HK-2 (cell line): ENCODE measurements at regions not wholly inside any gene's neighbourhood (a gene's known extent, or its start where the extent isn't known, plus 50 kb on each side); places are given as distances from the start of the nearest gene placed in this dataset.
A peak's percentile ranks its signal among the peaks of the same experiment; 100 is the strongest.

Source experiments
- DNase-seq: peaks from one replicate; pipeline ENCODE4 v3.0.0-alpha.2; 2018; ENCODE audit not compliant: unreplicated experiment

DNA sequence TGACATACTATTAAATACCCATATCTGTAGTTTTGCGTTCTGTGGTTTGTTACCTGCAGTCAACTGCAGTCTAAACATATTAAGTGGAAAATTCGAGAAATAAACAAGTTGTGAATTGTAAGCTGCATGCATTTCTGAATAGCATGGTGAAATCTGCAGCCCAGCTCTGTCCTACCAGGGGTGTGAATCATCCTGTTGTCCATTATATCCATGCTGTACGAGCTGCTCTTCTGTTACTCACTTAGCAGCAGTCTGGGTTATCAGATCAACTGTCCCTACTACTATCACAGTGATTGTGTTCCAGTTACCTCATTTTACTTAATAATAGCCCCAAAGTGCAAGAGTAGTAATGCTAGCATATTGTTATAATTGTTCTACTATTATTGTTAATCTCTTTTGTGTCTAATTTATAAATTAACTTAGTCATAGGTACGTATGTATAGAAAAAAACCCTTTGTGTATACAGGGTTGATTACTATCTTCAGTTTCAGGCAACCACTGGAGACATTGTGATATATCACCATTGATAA lies 173.7 kb upstream of the FAT4 start:
- no peak for DNase-seq

DNA sequence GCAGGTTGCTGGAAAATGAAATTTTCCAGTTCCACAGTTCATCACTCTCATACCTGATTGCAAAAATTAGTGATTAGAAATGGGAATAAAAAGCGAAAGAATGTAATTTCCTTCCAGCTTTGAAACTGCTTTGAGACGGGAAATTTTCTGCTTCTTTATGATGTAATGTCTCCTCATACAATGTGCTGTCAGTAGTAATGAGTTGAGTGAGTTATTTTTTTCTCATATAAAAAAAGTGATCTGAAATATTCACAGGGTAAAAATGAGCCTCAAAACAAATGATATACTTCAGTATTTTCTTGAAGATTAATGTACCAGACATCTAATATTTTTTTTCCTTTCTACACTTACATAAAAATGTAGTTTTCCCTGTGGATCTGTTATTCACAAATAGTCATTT lies 179.1 kb upstream of the FAT4 start:
- DNase-seq = no peak

DNA sequence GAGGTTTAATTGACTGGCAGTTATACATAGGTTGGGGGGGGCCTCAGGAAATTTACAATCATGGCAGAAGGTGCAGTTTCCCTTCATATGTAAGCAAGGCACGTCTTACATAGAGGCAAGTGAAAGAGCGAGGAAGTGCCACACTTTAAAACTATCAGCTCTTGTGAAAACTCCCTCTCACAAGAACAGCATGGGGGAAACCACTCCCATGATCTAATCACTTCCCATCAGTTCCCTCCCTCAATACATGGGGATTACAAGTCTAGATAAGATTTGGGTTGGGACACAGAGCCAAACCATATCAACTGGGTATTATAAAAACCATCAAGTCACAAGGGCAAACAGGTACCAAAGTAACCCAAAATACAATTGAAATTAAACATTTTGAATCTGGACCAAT lies 182.0 kb upstream of the FAT4 start:
- no peak for DNase-seq

DNA sequence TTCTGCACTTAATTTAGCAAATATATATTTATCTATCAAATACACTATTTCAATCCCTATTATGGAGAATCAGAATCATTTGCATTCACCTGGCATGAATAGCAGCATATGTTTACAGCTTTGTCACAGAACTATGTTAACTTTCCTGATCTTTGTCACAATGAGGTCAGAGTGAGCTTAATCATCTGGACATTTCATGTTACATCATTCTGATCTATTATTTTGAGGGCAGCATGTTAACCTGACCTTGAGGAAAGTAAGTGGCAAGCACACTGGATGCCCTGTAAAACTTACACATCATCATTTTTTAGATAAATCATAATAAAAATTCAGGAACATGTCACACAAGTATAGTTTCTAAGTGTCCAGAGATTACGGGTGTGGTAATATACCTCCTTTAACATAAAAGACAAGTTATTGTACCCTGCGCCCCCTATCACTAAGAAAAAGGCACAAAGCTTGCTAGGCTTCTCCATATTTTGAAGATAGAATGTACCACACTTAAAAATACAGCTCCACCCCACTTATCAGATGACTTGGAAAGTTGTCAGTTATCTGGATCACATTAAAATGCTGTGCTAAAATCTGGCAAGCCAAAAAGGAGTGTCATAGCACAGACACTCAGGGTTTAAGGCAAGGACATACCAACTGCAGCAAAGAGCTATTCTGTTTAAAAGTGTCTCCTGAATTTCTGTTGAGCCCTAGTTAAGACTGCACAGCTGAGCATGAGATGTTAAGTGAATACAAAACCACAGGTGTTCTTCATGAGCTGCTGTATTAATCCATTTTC lies 182.7 kb upstream of the FAT4 start:
- no peak for DNase-seq

DNA sequence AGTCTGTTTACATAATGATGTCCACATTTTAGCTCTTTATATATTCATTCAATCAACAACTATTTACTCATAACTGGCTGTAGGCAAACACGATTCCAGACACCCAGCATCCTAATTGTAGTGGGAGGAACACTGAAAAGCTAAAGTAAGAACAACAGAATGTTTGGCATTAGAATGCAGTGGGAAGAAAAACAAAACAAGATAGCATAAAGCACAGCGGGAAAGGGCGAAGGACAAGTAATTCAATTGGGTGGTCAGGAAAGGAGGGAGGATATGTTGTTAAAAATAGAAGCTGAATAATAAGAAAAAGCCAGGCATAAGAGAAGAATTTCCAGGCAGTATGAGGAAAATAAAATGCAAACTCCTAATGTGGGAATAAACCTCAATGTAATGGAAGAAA lies 189.5 kb upstream of the FAT4 start:
- DNase-seq = no peak

DNA sequence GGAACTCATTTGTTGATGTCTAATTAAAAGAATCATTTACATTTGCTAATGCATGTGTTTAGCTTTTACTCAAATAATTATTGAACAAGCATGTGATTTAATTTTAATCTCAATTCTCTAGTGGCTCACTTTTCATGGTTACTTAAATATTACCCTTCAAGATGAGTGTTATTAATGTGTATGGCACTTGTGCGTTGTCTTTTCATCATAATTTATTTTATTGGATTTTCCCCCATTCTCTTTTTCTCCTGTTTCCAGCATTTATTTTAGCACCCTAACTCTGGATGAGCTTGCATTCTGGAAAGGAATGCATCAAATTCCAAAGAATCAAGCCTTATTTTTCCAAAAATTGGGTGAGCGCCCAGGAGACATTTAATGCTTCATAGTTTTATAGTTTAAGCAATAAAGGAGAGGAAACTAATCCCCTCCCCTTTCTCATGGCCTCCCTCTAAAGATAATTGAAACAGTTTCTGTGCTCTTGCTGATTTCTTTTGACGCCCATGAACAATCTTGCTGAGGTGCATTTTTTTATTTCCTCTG lies 191.1 kb upstream of the FAT4 start:
- DNase-seq = no peak

DNA sequence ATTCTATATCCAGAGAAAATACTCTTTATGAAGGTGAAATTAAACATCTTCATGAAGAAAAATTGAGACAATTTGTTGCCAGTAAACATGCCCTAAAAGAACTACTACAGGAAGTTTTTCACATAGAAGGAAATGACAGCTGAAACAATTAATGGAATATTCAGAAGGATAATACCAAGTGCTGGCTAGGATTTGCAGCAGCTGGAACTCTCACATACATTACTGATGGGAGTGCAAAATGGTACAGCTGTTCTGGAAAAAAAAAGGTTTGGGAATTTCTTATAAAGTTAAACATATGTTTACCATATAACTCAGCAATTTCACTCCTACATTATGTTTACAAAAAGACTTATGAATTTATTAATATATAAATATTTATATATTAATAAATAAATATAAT lies 193.2 kb upstream of the FAT4 start:
- no peak for DNase-seq

DNA sequence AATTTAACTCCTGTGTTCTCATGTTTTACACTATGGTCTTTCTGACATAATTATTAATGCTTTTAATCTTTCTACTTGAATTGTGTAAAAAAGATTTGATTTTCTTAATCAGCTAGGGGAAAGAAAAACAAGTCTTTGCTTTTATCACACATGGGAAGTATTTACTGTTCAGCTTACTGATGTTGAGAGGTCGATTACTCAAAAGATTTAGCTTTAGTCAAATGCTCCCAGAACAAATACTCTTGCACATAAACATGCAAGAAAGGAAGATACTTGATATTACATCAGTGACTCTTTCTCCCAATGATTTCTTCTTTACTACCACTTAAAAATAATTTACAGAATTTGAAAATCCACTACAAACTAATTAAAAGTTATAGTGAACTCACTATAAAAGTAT lies 198.3 kb upstream of the FAT4 start:
- DNase-seq = no peak

DNA sequence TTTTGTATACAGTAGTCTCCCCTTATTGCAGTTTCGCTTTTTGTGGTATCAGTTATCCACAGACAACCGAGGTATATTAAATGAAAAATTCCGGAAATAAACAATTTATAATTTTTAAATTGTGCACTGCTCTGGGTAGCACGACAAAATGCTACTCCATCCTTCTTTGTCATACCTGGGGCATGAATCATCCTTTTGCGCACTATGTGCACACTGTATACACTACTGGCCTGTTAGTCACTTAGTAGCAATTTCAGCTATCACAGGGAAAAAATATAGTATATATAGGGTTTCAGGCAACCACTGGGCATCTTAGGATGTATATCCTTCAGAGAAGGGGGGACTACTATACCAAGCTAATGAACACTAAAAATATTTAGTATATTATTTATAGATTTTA lies 198.8 kb upstream of the FAT4 start:
- no peak for DNase-seq

DNA sequence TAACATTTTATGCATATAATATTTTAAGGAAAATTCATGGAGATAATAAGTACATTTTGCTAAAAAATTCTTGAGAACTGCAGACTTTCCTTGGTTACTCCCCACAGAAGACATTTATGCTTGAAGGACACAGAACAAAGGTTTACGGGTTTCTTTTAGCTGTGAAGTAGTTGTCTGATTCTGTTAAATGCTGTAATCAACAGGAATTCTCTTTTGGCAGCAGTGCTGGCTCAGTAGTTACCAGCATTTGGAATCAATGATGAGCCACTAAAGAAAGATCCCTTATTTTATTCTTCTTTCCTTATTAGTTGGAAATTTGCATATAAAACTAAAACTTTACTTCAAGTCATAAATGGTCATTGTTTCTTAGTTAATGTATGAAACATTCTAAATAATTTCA lies 199.3 kb upstream of the FAT4 start:
- DNase-seq = no peak

DNA sequence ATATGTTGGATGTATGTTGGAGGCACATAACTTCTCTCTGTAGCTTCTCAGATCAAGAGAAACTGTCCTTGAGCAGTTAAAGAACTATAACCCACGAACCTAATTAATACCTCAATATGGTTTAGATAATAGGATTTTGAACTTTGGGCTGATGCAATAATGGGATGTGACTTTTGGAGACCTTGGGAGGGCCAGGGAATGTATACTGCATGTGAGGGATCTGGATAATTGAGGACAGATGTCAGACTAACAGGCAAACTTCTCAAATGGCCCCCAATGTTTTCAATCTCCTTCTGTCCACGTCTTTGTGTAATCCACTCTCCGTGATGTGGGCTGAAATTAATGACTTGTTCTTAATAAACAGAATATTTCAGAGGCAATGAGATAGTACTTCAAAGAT lies 202.2 kb upstream of the FAT4 start:
- DNase-seq = no peak

DNA sequence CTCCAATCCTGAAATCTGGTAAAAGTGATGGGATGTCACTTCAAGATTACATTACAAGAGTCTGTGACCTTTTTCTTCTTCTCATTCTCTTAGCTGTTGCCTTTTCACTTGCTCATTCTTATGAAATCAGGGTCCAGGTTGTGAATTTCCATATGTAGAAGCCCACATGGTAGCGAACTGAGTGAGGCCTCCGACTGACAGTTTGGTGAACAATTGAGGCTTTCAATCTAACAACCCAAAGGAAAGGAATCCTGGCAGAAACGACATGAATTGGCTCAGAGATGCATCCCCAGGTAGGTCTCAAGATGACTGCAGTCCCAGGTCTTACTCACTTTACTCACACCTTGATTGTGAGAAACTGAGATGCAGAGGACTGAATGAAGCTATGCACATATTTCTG lies 203.4 kb upstream of the FAT4 start:
- DNase-seq = no peak

DNA sequence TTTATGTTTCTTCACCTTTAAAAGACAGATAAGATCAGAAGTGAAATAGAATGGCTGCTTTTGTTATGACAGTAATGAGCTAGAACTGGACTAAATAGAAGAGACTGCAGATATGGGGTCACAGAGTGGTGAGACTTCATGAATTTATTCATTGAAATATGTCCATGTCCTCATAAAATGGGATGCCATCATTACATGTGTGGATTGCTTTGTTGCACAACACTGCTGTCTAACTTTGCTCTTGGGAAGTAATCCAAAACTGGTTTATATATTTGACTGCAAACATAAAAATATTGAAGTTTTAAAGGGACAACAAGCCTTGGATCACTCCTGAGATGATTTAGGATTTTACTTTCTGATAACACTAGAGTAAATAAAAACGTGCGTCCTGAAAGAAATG lies 209.2 kb upstream of the FAT4 start:
- DNase-seq = no peak

DNA sequence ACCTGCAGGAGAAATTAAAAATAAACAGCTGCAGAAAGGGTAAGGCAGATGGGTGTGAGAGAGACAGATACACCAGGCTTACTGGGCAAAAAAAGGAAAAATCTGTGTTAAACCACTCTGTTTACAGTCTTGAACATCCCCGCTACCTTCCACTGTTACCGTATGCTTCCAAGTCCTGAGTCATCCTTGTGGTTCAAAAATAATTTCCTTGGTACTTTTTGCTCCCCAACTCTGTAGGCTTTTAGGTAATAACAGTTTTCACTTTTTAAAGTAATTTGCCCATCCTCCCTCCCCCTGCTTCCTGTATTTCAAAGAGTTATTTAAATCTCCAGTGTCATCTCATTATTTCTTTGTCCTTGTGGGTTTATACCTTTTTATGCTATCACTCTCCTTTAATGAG lies 210.1 kb upstream of the FAT4 start:
- no peak for DNase-seq

DNA sequence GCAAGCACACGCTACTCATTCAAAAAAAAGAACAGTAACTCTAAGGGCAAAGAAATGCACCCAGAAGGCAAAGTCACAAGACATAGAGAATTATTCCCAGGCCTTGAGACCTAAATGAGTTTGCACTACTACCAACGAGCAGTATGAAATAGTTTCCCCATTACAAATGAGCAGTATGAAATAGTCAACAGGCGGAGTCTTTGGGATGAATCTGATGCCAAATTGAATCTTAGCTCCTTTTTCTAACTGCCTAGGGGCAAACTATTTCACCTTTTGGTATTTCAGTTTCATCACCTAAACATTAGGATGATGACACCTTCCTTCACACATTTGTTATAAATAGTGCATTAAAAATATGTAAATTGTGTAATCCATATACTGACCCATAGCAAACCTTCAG lies 213.0 kb upstream of the FAT4 start:
- no peak for DNase-seq

DNA sequence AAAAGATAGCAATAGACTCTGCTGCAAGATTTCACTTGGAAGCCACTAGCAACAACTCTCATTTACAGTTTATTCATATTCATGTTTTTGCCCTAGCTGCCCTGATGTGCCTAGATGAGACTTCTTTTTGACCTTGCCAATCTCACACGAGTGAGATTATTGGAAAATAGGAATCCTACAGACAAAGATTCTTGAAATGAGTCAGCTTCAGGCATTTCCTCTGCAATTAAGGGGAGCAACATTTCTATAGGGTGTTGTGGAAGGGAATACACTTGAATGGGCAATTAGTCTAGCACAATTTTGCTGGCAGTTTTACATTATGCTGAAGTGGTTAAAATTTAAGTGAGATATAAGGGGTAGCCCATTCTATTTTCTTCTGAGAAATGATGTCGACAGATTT lies 217.0 kb upstream of the FAT4 start:
- no peak for DNase-seq

DNA sequence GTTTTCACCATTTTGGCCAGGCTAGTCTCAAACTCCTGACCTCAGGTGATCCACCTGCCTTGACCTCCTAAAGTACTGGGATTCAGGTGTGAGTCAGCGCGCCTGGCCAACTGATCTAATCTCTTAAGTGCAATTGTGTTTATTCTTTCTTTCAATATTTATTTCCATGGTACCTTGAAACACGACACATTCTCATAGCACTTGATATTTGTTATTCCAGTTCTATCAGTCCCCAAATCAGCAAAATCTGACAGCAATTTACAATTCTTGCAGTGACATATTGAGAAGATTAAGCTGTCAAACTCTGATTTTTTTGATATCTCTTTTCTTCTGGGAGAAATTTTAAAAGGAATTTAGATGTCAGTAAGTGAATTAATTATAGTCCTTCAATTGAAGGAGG lies 218.1 kb upstream of the FAT4 start:
- DNase-seq = no peak

DNA sequence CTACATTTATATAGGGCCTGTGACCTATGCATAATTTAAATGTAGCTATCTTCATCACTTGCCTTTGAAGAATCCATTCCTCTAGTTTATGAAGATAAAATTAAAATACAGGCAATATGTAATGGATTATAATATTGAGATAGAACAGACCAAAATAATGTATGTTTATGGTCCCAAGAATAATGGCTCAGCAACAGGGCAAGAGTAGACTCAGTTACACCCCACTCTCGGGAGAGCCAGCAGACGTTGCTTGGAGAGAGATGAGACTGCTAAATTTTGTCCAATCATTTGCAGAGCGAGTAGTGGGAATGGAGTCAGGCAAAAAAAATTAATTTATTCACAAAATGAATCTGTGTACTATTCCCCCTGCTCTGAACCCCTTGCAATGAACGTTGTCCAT lies 223.2 kb upstream of the FAT4 start:
- DNase-seq = no peak

DNA sequence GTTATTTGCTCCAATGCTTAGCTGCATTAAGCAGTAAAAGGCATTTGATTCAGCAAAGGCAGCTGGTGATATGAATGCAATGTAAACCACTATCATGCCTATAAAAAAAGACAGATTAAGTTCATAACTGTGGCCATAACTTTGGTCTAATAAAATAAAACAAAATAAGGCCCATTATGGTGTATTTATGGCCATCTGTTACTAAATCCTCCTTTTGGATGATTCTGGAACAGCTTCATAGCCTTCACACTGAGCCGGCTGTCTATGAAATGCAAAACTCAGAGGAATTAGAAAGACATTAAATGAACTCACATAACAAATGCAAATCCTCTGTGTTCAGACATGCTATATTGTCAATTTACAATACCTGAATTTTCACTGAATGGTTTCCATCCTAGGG lies 223.7 kb upstream of the FAT4 start:
- no peak for DNase-seq

DNA sequence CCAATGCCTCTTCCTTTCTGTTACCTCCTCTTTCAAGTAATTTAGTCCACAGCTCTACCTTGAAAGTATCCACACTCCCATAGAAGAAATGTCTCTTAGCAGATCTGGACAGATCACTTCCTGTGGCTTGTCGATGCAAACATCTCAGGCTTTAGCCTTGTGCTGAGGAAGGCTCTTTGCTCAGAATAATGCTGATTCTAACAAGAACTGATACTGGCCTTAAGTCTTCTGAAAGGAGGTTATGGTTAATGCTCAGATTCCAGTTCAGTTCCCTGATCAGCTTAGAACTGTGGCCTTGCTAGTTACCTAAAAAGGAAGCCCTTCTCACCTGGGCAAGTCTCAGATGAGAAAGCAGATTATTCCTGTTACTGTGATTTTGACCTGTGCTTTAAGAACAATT lies 230.1 kb upstream of the FAT4 start:
- no peak for DNase-seq

DNA sequence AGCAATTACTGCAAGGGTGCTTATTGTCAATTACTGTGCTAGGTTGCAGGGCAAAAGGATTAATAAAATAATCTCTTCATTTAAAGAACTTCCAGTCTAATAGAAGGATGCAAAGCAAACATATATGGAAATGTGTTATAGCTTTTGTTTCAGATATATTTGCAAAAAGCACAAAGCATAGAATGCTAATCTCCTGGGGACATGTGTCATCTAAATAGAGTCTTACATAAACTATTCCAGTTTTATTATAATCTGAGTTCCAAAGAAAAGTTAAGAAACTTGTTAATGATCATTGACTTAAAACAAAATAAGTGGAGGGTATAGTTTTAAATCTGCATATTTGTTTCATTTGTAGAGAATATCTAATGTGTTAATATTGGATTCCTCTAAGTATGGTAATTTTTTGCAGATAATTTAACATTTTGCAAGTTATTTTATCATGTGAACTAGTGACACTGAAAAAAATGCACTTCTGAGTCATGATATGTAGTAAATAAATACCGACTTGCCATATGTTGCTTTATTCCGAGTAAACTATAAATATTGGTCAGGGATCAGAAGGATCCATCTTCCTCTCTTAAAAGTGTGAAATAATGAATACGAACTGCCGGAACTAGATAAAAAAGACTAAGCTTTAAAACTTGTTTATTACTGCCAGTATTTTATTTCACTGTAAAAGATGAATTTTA lies 231.9 kb upstream of the FAT4 start:
- no peak for DNase-seq

DNA sequence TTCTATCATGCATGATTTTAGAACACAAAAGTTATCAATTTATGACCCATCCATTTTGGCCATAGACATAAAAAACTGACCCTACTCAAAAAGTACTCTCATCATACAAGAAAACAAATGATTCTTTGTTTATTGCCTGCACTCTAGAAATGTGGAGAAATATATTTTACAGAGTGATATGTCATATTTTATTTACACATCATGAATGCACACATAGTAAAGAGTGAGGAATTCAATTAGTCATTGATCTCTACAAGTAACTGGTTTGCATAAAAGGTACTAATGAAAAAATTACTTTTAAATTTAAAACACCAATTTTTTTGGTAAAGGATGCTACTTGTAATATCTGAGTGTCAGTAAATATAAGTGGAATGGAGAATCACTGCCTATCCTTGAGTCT lies 242.5 kb upstream of the FAT4 start:
- DNase-seq = no peak

DNA sequence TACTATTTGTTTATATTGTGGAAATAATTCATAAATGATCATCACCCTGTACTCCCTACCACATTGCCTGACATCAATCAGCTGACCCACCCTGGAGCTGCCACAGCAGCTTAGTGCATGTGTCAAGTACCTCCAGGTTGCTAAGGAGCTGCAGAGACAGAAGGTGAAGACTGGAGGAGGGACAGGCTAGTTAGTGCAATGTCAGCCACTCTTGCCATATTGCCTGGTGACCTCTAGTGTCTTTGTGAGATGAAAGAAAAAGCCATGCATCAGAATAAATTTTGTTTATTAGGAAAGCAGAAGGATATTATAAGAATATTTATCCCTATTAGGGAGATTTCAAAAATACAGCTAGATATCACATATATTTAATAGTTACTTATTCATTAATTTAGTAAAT lies 243.9 kb upstream of the FAT4 start:
- peak; percentile 2 for DNase-seq
